Progenitor cell of endocrine pancreas (in vitro differentiated cells): ENCODE measurements at regions not wholly inside any gene's neighbourhood (a gene's known extent, or its start where the extent isn't known, plus 50 kb on each side); places are given as distances from the start of the nearest gene placed in this dataset.

Experiments used
- DNase-seq: peaks from one replicate; pipeline ENCODE4 v3.0.0; 2021; ENCODE audit warnings: low spot score; ENCODE audit not compliant: unreplicated experiment
- H3K27ac Mint-ChIP-seq: 2 replicates; pipeline ENCODE4 v1.8.0; 2021; ENCODE audit warnings: mild to moderate bottlenecking, moderate library complexity, mixed read lengths
- H3K27me3 Mint-ChIP-seq: 2 replicates; pipeline ENCODE4 v1.8.0; 2021; ENCODE audit warnings: mixed read lengths
- H3K36me3 Mint-ChIP-seq: 2 replicates; pipeline ENCODE4 v1.8.0; 2022; ENCODE audit warnings: mixed read lengths; ENCODE audit not compliant: insufficient read depth
- H3K4me1 Mint-ChIP-seq: 2 replicates; pipeline ENCODE4 v1.8.0; 2021; ENCODE audit warnings: low read depth, mixed read lengths
- H3K4me3 Mint-ChIP-seq: 2 replicates; pipeline ENCODE4 v1.8.0; 2021; ENCODE audit warnings: low read depth, mild to moderate bottlenecking, moderate library complexity, mixed read lengths
- H3K9me3 Mint-ChIP-seq: 2 replicates; pipeline ENCODE4 v1.8.0; 2021; ENCODE audit warnings: low read depth, mixed read lengths
- TF ChIP-seq, protein P1 (sequence below): fragments of 200-600 bp; sonication (generic); IDR thresholded peaks from one replicate; pipeline ENCODE4 v1.5.0; 2021; ENCODE audit warnings: antibody characterized with exemption, mild to moderate bottlenecking; ENCODE audit not compliant: unreplicated experiment

DNA sequence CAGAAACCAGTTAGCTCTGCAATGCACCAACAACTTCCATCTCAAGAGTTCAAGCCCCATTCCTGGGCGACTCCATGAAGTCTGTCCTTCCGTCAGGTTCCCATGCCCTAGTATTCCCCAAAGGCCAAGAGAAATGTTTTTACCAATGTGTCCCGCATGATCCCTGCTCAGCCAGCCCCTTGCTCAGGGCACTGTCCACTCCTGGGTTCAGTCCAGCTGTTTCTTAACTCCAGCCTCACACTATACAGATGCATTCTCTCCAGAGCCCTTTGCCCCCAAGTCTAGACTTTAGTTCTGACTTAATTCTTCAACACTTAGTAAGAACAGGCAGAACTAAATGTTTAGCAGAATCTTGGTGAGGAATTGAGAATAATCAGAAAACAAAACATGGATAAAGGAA lies 497.5 kb downstream of the SOX6 start:
- no peak for DNase-seq
- Mint-ChIP-seq H3K4me3 (no peak overlapping the region), H3K9me3 (no peaks in the 10 kb centered on the region), H3K27me3 (peaks cover 11% of the 10 kb centered on the region), H3K36me3 (no peaks in the 10 kb centered on the region), H3K27ac (no peak overlapping the region), H3K4me1 (peaks cover under 1% of the 10 kb centered on the region)
- TF ChIP-seq, protein P1, sequence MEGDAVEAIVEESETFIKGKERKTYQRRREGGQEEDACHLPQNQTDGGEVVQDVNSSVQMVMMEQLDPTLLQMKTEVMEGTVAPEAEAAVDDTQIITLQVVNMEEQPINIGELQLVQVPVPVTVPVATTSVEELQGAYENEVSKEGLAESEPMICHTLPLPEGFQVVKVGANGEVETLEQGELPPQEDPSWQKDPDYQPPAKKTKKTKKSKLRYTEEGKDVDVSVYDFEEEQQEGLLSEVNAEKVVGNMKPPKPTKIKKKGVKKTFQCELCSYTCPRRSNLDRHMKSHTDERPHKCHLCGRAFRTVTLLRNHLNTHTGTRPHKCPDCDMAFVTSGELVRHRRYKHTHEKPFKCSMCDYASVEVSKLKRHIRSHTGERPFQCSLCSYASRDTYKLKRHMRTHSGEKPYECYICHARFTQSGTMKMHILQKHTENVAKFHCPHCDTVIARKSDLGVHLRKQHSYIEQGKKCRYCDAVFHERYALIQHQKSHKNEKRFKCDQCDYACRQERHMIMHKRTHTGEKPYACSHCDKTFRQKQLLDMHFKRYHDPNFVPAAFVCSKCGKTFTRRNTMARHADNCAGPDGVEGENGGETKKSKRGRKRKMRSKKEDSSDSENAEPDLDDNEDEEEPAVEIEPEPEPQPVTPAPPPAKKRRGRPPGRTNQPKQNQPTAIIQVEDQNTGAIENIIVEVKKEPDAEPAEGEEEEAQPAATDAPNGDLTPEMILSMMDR, result no peak

DNA sequence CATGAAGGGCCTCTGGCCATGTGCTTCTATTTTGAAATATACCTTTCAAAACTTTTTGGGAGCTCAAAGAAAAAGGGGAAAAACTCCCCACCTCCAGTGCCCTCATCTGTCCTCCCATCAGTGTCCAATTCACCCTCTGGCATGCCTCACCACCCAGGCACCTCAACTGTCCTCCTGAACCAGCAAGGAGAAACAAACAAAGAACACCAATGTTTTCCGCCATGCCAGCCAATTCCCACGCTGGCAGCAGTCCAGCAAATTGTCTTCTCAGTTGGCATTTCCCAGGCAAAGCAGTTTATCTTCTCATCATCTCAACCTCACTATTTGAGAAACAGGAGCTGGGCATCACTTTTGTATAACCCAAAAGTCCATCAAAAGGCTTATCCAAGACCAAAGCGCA lies 496.9 kb downstream of the SOX6 start:
- Mint-ChIP-seq H3K36me3 (no peaks in the 10 kb centered on the region), H3K4me1 (peaks cover 1% of the 10 kb centered on the region), H3K9me3 (no peaks in the 10 kb centered on the region), H3K4me3 (no peak overlapping the region), H3K27ac (no peak overlapping the region), H3K27me3 (peaks cover 10% of the 10 kb centered on the region)
- TF ChIP-seq, protein P1, result no peak
- DNase-seq, result no peak

DNA sequence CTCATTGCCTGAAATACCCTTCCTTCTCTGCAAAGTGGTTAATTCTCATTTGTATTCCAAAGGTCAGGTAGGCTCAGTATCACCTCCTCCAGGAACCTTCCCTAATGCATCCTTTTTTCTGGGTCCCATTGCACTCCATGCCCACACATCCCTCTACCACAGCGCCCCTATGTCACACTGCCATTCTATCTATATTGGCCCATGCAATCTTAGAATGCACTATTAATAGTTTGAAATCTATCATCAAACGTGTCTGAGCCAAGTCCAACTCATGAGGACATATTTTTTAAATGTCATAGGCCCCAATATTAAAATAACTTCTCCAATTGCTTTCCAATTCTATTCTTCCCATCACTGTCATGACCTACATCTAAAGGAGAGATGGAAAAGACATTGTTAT lies 495.1 kb downstream of the SOX6 start:
- Mint-ChIP-seq H3K4me3 (no peak overlapping the region), H3K27me3 (peaks cover 10% of the 10 kb centered on the region), H3K36me3 (no peaks in the 10 kb centered on the region), H3K27ac (peak overlapping the region; percentile 1), H3K4me1 (peaks cover 1% of the 10 kb centered on the region), H3K9me3 (no peaks in the 10 kb centered on the region)
- TF ChIP-seq, protein P1, result no peak
- no peak for DNase-seq

GRCh38 chr11:15863411-15863810 lies 492.9 kb downstream of the SOX6 start:
- Mint-ChIP-seq H3K36me3 (no peaks in the 10 kb centered on the region), H3K4me1 (peaks cover 1% of the 10 kb centered on the region), H3K4me3 (no peak overlapping the region), H3K27ac (no peak overlapping the region), H3K9me3 (peaks cover 5% of the 10 kb centered on the region), H3K27me3 (peaks cover 10% of the 10 kb centered on the region)
- no peak for DNase-seq
- TF ChIP-seq, protein P1, result no peak

DNA sequence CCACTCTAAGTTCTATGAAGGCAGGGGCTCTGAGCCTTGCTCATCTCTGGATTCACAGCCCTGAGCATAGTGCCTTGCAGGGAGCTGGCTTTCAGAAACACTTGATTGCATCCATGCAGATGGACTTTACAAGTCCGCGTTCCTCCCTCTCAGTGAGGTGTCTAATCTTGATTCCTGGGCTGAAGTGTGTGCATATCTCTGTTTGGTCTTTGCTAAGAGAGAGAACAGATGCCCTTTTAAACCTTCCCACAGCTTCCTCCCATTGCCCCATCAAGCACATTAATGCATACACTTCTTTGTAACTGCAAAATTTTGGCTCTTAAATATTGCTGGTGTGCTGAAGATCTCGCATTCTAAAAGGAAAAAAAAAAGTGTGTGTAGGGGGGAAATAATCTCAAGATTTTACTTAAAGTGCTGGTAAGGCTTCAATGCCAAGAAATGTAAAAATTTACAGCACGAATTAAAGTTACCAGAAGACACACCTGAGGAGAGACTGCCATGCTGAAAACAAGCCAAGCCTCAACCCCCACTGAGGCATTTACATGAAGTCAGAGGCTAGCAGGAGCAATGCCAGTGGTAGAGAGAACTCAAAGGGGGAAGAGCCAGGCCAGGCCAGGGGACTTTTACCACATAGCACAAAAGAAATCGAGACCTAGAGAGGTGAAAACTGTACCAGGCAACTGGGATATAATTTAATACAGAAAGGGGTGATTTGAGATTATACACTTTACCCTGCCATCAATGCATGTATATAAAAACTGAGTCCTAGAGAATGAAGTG lies 492.1 kb downstream of the SOX6 start:
- TF ChIP-seq, protein P1, result no peak
- no peak for DNase-seq
- no peak overlapping the region for H3K27ac Mint-ChIP-seq
- no peaks in the 10 kb centered on the region for H3K36me3 Mint-ChIP-seq
- H3K4me3 Mint-ChIP-seq, result no peak overlapping the region
- peaks cover 1% of the 10 kb centered on the region for H3K4me1 Mint-ChIP-seq
- H3K9me3 Mint-ChIP-seq, result peaks cover 5% of the 10 kb centered on the region
- H3K27me3 Mint-ChIP-seq, result peaks cover 5% of the 10 kb centered on the region
